IPS DF 6.9 (cell line): ENCODE measurements at regions not wholly inside any gene's neighbourhood (a gene's known extent, or its start where the extent isn't known, plus 50 kb on each side); places are given as distances from the start of the nearest gene placed in this dataset.

Source experiments
- DNase-seq: peaks from one replicate; pipeline ENCODE4 v3.0.0-alpha.2; 2013; ENCODE audit warnings: low read depth, low spot score
- H3K27ac ChIP-seq: one replicate; pipeline ENCODE4 v1.5.1; 2013; ENCODE audit warnings: low read length, control low read depth
- H3K27me3 ChIP-seq: 2 replicates; pipeline ENCODE4 v1.6.1; 2013; ENCODE audit warnings: mild to moderate bottlenecking, low read length; ENCODE audit not compliant: control insufficient read depth, insufficient read depth
- H3K36me3 ChIP-seq: 2 replicates; pipeline ENCODE4 v1.6.1; 2013; ENCODE audit warnings: low read length; ENCODE audit not compliant: control insufficient read depth, insufficient read depth
- H3K4me1 ChIP-seq: 2 replicates; pipeline ENCODE4 v1.6.1; 2013; ENCODE audit warnings: low read length; ENCODE audit not compliant: control insufficient read depth, insufficient read depth
- H3K4me3 ChIP-seq: 2 replicates; pipeline ENCODE4 v1.5.1; 2013; ENCODE audit warnings: mild to moderate bottlenecking, low read length
- H3K9me3 ChIP-seq: 2 replicates; pipeline ENCODE4 v1.6.1; 2013; ENCODE audit warnings: low read length, inconsistent platforms; ENCODE audit not compliant: control insufficient read depth, insufficient read depth
- WGBS: extraction: QIAGEN DNeasy Blood & Tissue Kit; methylation state at CpG from one replicate; pipeline ENCODE4 v1.1.7; 2013; ENCODE audit warnings: mixed read lengths, missing lambda C conversion rate; ENCODE audit not compliant: insufficient read length, insufficient coverage; 5-methylcytosine and 5-hydroxymethylcytosine counted together

DNA sequence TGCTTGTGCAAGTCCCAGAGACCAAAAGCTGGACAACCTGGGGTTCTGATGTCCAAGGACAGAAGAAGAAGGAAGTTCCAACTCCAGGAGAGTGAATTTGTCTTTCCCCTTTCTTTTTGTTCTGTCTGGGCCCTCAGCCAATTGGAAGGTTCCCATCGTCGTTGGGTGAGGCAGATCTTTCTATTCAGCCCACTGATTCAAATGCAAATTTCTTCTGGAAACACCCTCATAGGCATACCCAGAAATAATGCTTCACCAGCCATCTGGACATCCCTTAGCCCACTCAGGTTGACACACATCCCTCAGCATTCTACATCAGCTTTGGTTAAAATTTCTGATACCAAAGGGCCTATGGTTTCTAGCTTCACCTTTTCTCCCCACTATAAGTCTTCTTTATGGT, 156.5 kb downstream of the SP3 start:
- no peaks in the 10 kb centered on the region for H3K9me3 ChIP-seq
- no peaks in the 10 kb centered on the region for H3K27me3 ChIP-seq
- no CpG with 5 or more reads among the region's 2 CpGs for WGBS
- no peak for DNase-seq
- H3K4me1 ChIP-seq = no peaks in the 10 kb centered on the region
- no peak overlapping the region for H3K4me3 ChIP-seq
- H3K36me3 ChIP-seq = no peaks in the 10 kb centered on the region
- H3K27ac ChIP-seq = no peak overlapping the region

DNA sequence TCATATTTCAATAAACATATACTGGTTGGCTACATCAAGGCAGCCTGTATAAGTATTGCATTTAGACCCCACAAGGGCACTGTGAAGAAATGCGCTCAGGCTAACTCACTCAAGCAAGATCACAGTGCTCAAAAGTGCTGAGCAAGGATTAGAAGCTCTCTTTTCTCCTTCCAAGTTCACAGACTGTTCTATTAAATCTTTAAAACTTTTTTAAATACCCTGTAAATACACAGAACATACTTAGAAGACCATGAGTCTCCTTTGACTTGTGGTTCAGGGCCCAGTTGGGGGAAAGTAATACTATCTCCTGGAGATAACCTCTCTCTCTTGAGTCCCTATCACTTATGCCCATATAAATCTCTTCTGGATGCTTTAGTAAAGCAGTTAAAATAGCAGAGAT, 152.9 kb downstream of the SP3 start:
- no peak overlapping the region for H3K27ac ChIP-seq
- no CpG with 5 or more reads among the region's 1 CpG for WGBS
- no peak for DNase-seq

DNA sequence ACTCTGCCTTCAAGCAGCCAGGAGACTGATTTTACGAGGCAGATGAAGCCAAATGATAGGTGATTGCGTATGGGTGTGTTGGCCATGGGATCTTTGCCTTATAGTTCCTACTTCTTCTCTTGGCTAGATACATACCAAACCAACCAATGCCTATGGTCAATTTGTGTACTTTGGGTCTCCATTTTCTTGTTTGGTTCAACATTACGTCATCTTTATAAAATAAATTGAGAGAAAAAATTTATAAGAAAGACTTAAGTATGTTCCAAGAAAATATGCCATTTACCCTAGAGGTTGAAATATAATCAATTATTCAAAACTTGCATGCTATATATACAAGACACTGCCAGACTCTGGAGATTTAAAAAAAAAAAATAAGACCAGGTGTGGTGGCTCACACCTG, 150.9 kb downstream of the SP3 start:
- H3K9me3 ChIP-seq = no peaks in the 10 kb centered on the region
- no CpG with 5 or more reads among the region's 3 CpGs for WGBS
- no peak overlapping the region for H3K27ac ChIP-seq
- no peak for DNase-seq
- H3K4me3 ChIP-seq = no peak overlapping the region
- H3K4me1 ChIP-seq = no peaks in the 10 kb centered on the region
- no peaks in the 10 kb centered on the region for H3K36me3 ChIP-seq
- no peaks in the 10 kb centered on the region for H3K27me3 ChIP-seq

More for the DNA sequence above, 152.9 kb downstream of the SP3 start:
- Histone ChIP-seq H3K36me3 (no peaks in the 10 kb centered on the region), H3K4me1 (no peaks in the 10 kb centered on the region), H3K4me3 (no peak overlapping the region), H3K9me3 (no peaks in the 10 kb centered on the region), H3K27me3 (no peaks in the 10 kb centered on the region)

DNA sequence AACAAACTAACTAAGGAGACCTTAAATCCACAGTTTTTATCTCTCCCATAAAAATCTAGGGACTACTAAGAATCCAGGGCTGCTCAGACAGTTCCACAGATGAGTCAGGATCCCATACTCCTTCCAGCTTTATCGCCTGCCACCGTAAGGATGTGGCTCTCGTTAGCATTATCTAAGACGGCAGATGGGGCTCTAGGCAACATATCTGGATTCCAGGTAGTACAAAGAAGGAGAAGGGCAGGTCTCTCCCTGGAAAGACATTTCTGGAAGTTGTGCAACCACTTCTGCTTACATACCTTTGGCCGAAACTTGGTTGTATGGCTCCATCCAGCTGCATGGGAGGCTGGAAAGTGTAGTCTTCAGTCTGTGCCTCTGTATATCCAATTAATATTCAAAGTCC, 149.4 kb downstream of the SP3 start:
- no CpG with 5 or more reads among the region's 5 CpGs for WGBS
- H3K4me3 ChIP-seq = no peak overlapping the region
- no peaks in the 10 kb centered on the region for H3K9me3 ChIP-seq
- no peaks in the 10 kb centered on the region for H3K4me1 ChIP-seq
- DNase-seq = no peak
- H3K36me3 ChIP-seq = no peaks in the 10 kb centered on the region
- H3K27ac ChIP-seq = no peak overlapping the region
- H3K27me3 ChIP-seq = no peaks in the 10 kb centered on the region

DNA sequence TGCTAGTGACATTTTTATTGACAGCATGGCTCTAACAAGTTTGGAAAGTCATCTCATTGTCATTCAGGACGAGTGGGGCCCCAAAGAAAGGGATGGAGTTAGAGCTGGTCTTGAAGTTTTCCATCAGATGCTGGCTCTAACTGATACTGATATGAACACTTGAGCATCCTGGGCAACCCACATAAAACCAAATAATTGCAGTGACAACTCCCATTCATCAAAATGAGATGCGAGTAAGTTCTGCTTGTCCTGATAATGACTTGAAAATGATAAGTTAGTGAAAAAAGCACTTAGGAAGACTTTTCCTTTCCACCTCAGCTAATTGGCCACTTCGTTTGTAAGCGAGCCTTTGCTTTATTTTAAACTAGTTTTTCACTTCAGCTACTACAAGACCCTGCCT, 147.6 kb downstream of the SP3 start:
- H3K36me3 ChIP-seq = no peaks in the 10 kb centered on the region
- DNase-seq = no peak
- H3K9me3 ChIP-seq = no peaks in the 10 kb centered on the region
- no peak overlapping the region for H3K27ac ChIP-seq
- whole genome bisulfite sequencing = no CpG with 5 or more reads among the region's 4 CpGs
- H3K4me1 ChIP-seq = no peaks in the 10 kb centered on the region
- H3K4me3 ChIP-seq = no peak overlapping the region
- no peaks in the 10 kb centered on the region for H3K27me3 ChIP-seq

DNA sequence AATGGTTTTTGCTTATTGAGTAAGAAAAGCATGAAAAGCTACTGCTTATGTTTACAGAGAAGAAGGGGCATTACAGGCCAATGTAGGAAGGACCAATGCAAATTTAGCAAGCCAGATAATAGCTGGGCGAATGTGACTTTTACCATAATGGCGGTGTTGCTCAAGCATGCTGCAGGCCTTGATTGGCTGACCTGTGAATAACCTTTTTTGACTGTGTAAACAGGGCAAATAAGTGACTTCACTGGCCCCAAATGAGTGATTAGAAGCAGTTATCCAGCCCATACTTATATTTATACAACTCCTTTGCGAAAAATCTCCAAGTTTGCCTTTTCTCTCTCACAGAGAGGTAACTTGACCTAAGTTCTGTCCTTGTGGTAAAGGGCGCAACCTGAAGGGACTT, 146.9 kb downstream of the SP3 start:
- Histone ChIP-seq H3K36me3 (no peaks in the 10 kb centered on the region), H3K27ac (no peak overlapping the region), H3K4me3 (no peak overlapping the region), H3K4me1 (no peaks in the 10 kb centered on the region), H3K9me3 (no peaks in the 10 kb centered on the region), H3K27me3 (no peaks in the 10 kb centered on the region)
- no peak for DNase-seq
- no CpG with 5 or more reads among the region's 4 CpGs for WGBS

DNA sequence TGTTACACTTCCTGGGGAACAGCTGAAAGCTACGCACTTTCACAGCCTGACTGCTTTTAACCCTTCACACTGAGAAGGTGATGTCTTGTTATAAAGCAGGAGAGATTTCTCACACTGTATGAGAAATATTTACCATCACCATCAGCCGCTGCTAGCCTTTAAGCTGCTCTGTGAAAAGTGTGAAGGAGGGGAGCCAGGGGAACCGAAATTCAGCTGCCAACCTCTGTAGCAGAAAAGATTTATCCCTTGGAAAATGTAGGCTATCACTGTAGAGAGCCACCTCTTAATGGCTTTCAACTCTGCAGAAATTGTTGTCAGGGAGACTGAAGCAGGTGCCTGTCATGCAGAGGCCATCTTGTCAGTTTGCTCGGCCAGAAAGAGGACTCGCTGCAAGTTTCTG, 145.3 kb downstream of the SP3 start:
- no peaks in the 10 kb centered on the region for H3K4me1 ChIP-seq
- DNase-seq = no peak
- no CpG with 5 or more reads among the region's 5 CpGs for WGBS
- H3K4me3 ChIP-seq = no peak overlapping the region
- no peak overlapping the region for H3K27ac ChIP-seq
- no peaks in the 10 kb centered on the region for H3K9me3 ChIP-seq
- H3K36me3 ChIP-seq = no peaks in the 10 kb centered on the region
- H3K27me3 ChIP-seq = no peaks in the 10 kb centered on the region

DNA sequence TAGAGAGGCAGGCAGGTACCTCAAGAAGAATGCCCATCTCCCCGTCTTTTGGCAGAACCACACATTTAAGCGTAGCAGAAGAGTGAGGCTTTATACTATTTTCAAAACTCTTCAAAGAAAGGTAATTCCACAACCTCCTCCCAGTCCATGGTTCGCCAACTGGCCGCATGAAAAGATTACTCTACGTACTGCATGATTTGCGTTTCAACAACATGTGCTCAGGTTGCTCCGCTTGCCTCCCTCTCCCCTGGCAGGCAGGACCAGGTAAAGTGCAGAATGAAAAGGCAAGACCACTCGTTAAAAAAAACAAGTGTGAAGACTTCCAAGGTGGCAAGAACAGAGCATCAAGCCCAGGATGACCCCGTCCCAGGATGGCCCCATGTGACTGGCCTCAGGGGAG, 143.7 kb downstream of the SP3 start:
- no peak for DNase-seq
- no peaks in the 10 kb centered on the region for H3K36me3 ChIP-seq
- no peaks in the 10 kb centered on the region for H3K4me1 ChIP-seq
- H3K27me3 ChIP-seq = no peaks in the 10 kb centered on the region
- no CpG with 5 or more reads among the region's 9 CpGs for WGBS
- no peak overlapping the region for H3K27ac ChIP-seq
- H3K4me3 ChIP-seq = no peak overlapping the region
- H3K9me3 ChIP-seq = no peaks in the 10 kb centered on the region

DNA sequence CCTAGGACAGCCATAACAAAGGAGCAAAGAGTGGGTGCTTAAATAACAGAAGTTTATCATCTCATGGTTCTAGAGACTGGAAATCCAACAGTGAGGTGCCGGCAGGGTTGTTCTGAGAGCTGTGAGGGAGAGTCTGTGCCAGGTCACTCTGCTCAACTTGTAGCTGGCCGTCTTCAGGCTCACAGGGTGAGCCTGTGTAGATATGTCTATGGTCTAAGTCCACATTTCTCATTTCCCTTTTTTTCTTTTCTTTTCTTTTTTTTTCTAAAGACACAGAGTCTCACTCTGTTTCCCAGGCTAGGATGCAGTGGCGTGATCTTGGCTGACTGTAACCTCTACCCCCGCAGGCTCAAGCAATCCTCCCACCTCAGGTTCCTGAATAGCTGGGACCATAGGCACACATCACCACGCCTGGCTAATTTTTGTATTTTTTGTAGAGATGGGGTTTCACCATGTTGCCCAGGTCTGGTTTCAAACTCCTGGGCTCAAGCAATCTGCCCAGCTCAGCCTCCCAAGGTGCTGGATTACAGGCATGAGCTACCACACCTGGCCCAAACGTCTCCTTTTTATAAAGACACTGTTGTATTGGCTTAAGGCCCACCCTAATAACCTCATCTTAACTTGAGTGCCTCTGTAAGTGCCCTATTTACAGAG, 142.2 kb downstream of the SP3 start:
- Histone ChIP-seq H3K36me3 (no peaks in the 10 kb centered on the region), H3K4me3 (no peak overlapping the region), H3K9me3 (no peaks in the 10 kb centered on the region), H3K4me1 (no peaks in the 10 kb centered on the region), H3K27me3 (no peaks in the 10 kb centered on the region), H3K27ac (no peak overlapping the region)
- WGBS = no CpG with 5 or more reads among the region's 6 CpGs
- no peak for DNase-seq

DNA sequence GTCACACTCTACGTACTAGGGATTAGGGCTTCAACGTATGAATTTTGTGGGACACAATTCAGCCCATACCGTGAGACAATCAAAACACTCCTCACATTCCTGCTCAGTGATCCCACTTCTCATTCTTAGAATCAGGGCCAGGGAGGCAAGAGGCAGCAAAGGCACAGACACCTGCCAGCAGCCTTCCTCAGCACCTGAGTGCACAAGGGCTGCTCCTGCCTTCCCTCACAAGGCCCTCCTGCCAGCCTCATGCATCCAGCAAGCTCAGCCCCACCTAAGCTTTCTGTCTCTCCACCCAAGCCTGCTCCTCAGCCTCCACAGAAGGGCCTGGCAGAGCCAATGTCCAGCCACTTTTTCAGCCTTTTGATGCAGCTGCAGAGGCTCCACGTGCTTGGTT, 141.6 kb downstream of the SP3 start:
- Histone ChIP-seq H3K4me3 (no peak overlapping the region), H3K27ac (no peak overlapping the region), H3K36me3 (no peaks in the 10 kb centered on the region), H3K9me3 (no peaks in the 10 kb centered on the region), H3K27me3 (no peaks in the 10 kb centered on the region), H3K4me1 (no peaks in the 10 kb centered on the region)
- no CpG with 5 or more reads among the region's 4 CpGs for WGBS
- no peak for DNase-seq
